ENCODE measurements at regions not wholly inside any gene's neighbourhood (a gene's known extent, or its start where the extent isn't known, plus 50 kb on each side); places are given as distances from the start of the nearest gene placed in this dataset.

GRCh38 chr14:84436528-84436927, 1093.4 kb upstream of the FLRT2 start:
- Histone ChIP-seq H3K9ac (ENCODE audit: low read depth, low read length) (no peak overlapping the region), H3K36me3 (ENCODE audit: insufficient read depth, low read length) (no peaks in the 10 kb centered on the region), H3K27ac (ENCODE audit: low read length) (no peak overlapping the region), H4K20me1 (ENCODE audit: insufficient read depth, low read length) (no peaks in the 10 kb centered on the region), H2AFZ (ENCODE audit: low read depth, low read length) (no peak overlapping the region), H3K9me3 (ENCODE audit: insufficient read depth, low read length, severe bottlenecking) (no peaks in the 10 kb centered on the region), H3K4me1 (ENCODE audit: insufficient read depth, low read length) (no peaks in the 10 kb centered on the region), H3K4me3 (ENCODE audit: low read depth in 1 of 2, low read length in 2 of 2) (no peak overlapping the region), H3K79me2 (ENCODE audit: insufficient read depth, low read length) (no peaks in the 10 kb centered on the region), H3K27me3 (ENCODE audit: insufficient read depth, low read length, poor library complexity) (no peaks in the 10 kb centered on the region), H3K4me2 (ENCODE audit: insufficient read depth, low read length) (no peak overlapping the region)
- ATAC-seq (ENCODE audit: insufficient read depth, low read depth) = no peak
- no peak for DNase-seq
- TF ChIP-seq EZH2 (IDR thresholded peaks at IDR 0.05; ENCODE audit: borderline replicate concordance, low read depth, low read length, severe bottlenecking) = no peak

- Histone ChIP-seq H3K4me3 (ENCODE audit: low read depth in 1 of 2, low read length in 2 of 2) (no peak overlapping the region), H3K4me2 (ENCODE audit: insufficient read depth, low read length) (no peak overlapping the region), H3K27me3 (ENCODE audit: insufficient read depth, low read length, poor library complexity) (no peaks in the 10 kb centered on the region), H4K20me1 (ENCODE audit: insufficient read depth, low read length) (no peaks in the 10 kb centered on the region), H3K4me1 (ENCODE audit: insufficient read depth, low read length) (no peaks in the 10 kb centered on the region), H2AFZ (ENCODE audit: low read depth, low read length) (no peak overlapping the region), H3K27ac (ENCODE audit: low read length) (no peak overlapping the region), H3K9ac (ENCODE audit: low read depth, low read length) (no peak overlapping the region), H3K79me2 (ENCODE audit: insufficient read depth, low read length) (no peaks in the 10 kb centered on the region), H3K9me3 (ENCODE audit: insufficient read depth, low read length, severe bottlenecking) (no peaks in the 10 kb centered on the region), H3K36me3 (ENCODE audit: insufficient read depth, low read length) (no peaks in the 10 kb centered on the region)
- TF ChIP-seq EZH2 (IDR thresholded peaks at IDR 0.05; ENCODE audit: borderline replicate concordance, low read depth, low read length, severe bottlenecking) = no peak
- TF ChIP-seq, protein P1, sequence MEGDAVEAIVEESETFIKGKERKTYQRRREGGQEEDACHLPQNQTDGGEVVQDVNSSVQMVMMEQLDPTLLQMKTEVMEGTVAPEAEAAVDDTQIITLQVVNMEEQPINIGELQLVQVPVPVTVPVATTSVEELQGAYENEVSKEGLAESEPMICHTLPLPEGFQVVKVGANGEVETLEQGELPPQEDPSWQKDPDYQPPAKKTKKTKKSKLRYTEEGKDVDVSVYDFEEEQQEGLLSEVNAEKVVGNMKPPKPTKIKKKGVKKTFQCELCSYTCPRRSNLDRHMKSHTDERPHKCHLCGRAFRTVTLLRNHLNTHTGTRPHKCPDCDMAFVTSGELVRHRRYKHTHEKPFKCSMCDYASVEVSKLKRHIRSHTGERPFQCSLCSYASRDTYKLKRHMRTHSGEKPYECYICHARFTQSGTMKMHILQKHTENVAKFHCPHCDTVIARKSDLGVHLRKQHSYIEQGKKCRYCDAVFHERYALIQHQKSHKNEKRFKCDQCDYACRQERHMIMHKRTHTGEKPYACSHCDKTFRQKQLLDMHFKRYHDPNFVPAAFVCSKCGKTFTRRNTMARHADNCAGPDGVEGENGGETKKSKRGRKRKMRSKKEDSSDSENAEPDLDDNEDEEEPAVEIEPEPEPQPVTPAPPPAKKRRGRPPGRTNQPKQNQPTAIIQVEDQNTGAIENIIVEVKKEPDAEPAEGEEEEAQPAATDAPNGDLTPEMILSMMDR (IDR thresholded peaks at IDR 0.05; ENCODE audit: borderline replicate concordance, extremely low read depth, low read length, poor library complexity, severe bottlenecking) = no peak
- DNase-seq = no peak
- no peak for ATAC-seq (ENCODE audit: insufficient read depth, low read depth)
These were observed 1087.4 kb upstream of the FLRT2 start for GRCh38 chr14:84442521-84442920.

- no peak overlapping the region for H2AFZ ChIP-seq (ENCODE audit: low read depth, low read length)
- no peaks in the 10 kb centered on the region for H3K36me3 ChIP-seq (ENCODE audit: insufficient read depth, low read length)
- TF ChIP-seq EZH2 (IDR thresholded peaks at IDR 0.05; ENCODE audit: borderline replicate concordance, low read depth, low read length, severe bottlenecking) = no peak
- TF ChIP-seq, protein P1 (IDR thresholded peaks at IDR 0.05; ENCODE audit: borderline replicate concordance, extremely low read depth, low read length, poor library complexity, severe bottlenecking) = no peak
- H3K79me2 ChIP-seq (ENCODE audit: insufficient read depth, low read length) = no peaks in the 10 kb centered on the region
- no peaks in the 10 kb centered on the region for H3K27me3 ChIP-seq (ENCODE audit: insufficient read depth, low read length, poor library complexity)
- DNase-seq (no peak), ATAC-seq (ENCODE audit: insufficient read depth, low read depth) (no peak)
- no peaks in the 10 kb centered on the region for H3K4me1 ChIP-seq (ENCODE audit: insufficient read depth, low read length)
- no peaks in the 10 kb centered on the region for H4K20me1 ChIP-seq (ENCODE audit: insufficient read depth, low read length)
- no peaks in the 10 kb centered on the region for H3K9me3 ChIP-seq (ENCODE audit: insufficient read depth, low read length, severe bottlenecking)
- H3K4me2 ChIP-seq (ENCODE audit: insufficient read depth, low read length) = no peak overlapping the region
- no peak overlapping the region for H3K9ac ChIP-seq (ENCODE audit: low read depth, low read length)
- no peak overlapping the region for H3K4me3 ChIP-seq (ENCODE audit: low read depth in 1 of 2, low read length in 2 of 2)
- H3K27ac ChIP-seq (ENCODE audit: low read length) = no peak overlapping the region
These were observed 1084.5 kb upstream of the FLRT2 start for GRCh38 chr14:84445486-84445885.

DNA sequence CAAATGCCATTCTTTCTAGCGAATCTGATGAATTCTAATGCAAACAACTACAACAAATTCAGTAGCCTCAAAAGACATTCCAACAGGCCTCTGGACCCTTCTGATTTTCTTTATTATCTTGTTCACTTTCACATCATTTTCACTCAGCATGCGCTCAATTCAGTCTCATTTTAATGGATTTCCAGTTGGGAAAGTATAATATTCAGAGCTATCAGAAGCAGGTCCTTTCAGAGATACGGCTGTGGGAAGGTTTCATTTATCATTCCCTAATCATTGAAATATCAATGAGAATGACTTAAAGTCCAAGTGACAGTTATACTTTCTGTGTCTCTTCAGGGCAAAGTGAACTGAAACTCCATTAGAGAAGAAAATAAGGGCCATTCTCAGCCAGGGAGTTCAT, 1083.7 kb upstream of the FLRT2 start:
- no peak for ATAC-seq (ENCODE audit: insufficient read depth, low read depth)
- Histone ChIP-seq H3K36me3 (ENCODE audit: insufficient read depth, low read length) (no peaks in the 10 kb centered on the region), H3K27ac (ENCODE audit: low read length) (no peak overlapping the region), H3K4me3 (ENCODE audit: low read depth in 1 of 2, low read length in 2 of 2) (no peak overlapping the region), H3K9ac (ENCODE audit: low read depth, low read length) (no peak overlapping the region), H3K9me3 (ENCODE audit: insufficient read depth, low read length, severe bottlenecking) (no peaks in the 10 kb centered on the region), H2AFZ (ENCODE audit: low read depth, low read length) (no peak overlapping the region), H3K4me2 (ENCODE audit: insufficient read depth, low read length) (no peak overlapping the region), H3K4me1 (ENCODE audit: insufficient read depth, low read length) (no peaks in the 10 kb centered on the region), H4K20me1 (ENCODE audit: insufficient read depth, low read length) (no peaks in the 10 kb centered on the region), H3K27me3 (ENCODE audit: insufficient read depth, low read length, poor library complexity) (no peaks in the 10 kb centered on the region), H3K79me2 (ENCODE audit: insufficient read depth, low read length) (no peaks in the 10 kb centered on the region)
- DNase-seq = no peak
- TF ChIP-seq EZH2 (IDR thresholded peaks at IDR 0.05; ENCODE audit: borderline replicate concordance, low read depth, low read length, severe bottlenecking) = no peak
- TF ChIP-seq, protein P1 (IDR thresholded peaks at IDR 0.05; ENCODE audit: borderline replicate concordance, extremely low read depth, low read length, poor library complexity, severe bottlenecking) = no peak

Measured in DND-41 (cell line).